ENCODE measurements at regions not wholly inside any gene's neighbourhood (a gene's known extent, or its start where the extent isn't known, plus 50 kb on each side); places are given as distances from the start of the nearest gene placed in this dataset.

GRCh38 chrX:39201305-39201990 lies 400.2 kb downstream of the MID1IP1 start:
- TF ChIP-seq NFIC (IDR thresholded peaks at IDR 0.05) (no peak), REST (IDR thresholded peaks at IDR 0.05; ENCODE audit: low read depth) (no peak), FOXM1 (IDR thresholded peaks at IDR 0.05; ENCODE audit: borderline replicate concordance, low read depth) (no peak), ZBTB7A (IDR thresholded peaks at IDR 0.05; ENCODE audit: low read depth) (no peak), CREB1 (IDR thresholded peaks at IDR 0.05; ENCODE audit: low read depth) (no peak), CEBPB (IDR thresholded peaks at IDR 0.05) (no peak)

All from Ishikawa (cell line).